SK-N-SH (cell line): ENCODE measurements at regions not wholly inside any gene's neighbourhood (a gene's known extent, or its start where the extent isn't known, plus 50 kb on each side); places are given as distances from the start of the nearest gene placed in this dataset.

ENCODE experiments used
- CTCF ChIA-PET: fragments of 300-600, 350-600 bp; formaldehyde crosslinking; extraction: SDS; loops from one replicate; lab custom pipeline; 2021; lab: Yijun Ruan, JAX
- POLR2A ChIA-PET: fragments of 350-600 bp; sonication (Branson Sonifier 250); formaldehyde crosslinking; extraction: SDS; loops from one replicate; lab custom pipeline; 2020; ENCODE audit warnings: antibody characterized with exemption, inconsistent platforms; lab: Yijun Ruan, JAX
- DNase-seq: peaks from one replicate; pipeline ENCODE4 v3.0.0; 2012
- H2AFZ ChIP-seq: fragments of 200-600 bp; sonication (generic); 2 replicates; pipeline ENCODE4 v1.8.1; 2016; ENCODE audit warnings: antibody characterized with exemption, mild to moderate bottlenecking, low read depth
- H3F3A ChIP-seq: fragments of 200-600 bp; sonication (generic); replicated peaks from 2 replicates; pipeline ENCODE3; 2016; ENCODE audit warnings: antibody characterized with exemption, mild to moderate bottlenecking; ENCODE audit not compliant: insufficient read depth
- H3K27ac ChIP-seq, 2 experiments: fragments of 200-500 bp in 1 of 2; fragments of 200-600 bp in 1 of 2; sonication (Bioruptor generic) in 1 of 2; sonication (generic), shearing (Covaris generic) in 1 of 2; 2 replicates each; pipeline versions ENCODE4 v1.5.1 to v1.6.1; 2014 to 2016; ENCODE audit warnings: low read depth in 2 of 2, inconsistent platforms in 1 of 2, low read length in 1 of 2, mild to moderate bottlenecking in 1 of 2, mixed read lengths in 1 of 2
- H3K27me3 ChIP-seq: fragments of 200-600 bp; sonication (generic), shearing (Covaris generic); 2 replicates; pipeline ENCODE4 v1.6.1; 2016; ENCODE audit warnings: mixed run types; ENCODE audit not compliant: insufficient read depth
- H3K36me3 ChIP-seq, 2 experiments: fragments of 200-500 bp in 1 of 2; fragments of 200-600 bp in 1 of 2; sonication (Bioruptor generic) in 1 of 2; sonication (generic) in 1 of 2; replicated peaks in 1 of 2; 2 replicates each; pipeline versions ENCODE3 to v1.5.1; 2014 to 2016; ENCODE audit warnings: low read length in 1 of 2, mild to moderate bottlenecking in 1 of 2; ENCODE audit not compliant: insufficient read depth in 2 of 2, control insufficient read depth in 1 of 2
- H3K4me1 ChIP-seq, 2 experiments: fragments of 200-500 bp in 1 of 2; fragments of 200-600 bp in 1 of 2; sonication (Bioruptor generic) in 1 of 2; sonication (generic), shearing (Covaris generic) in 1 of 2; 2 replicates each; pipeline versions ENCODE4 v1.5.1 to v1.6.1; 2014 to 2016; ENCODE audit warnings: low read depth in 1 of 2, low read length in 1 of 2, mixed run types in 1 of 2; ENCODE audit not compliant: insufficient read depth in 2 of 2, control insufficient read depth in 1 of 2
- H3K4me2 ChIP-seq: fragments of 200-600 bp; sonication (generic), shearing (Covaris generic); 2 replicates; pipeline ENCODE4 v1.6.1; 2017; ENCODE audit warnings: mixed run types
- H3K4me3 ChIP-seq, 2 experiments: fragments of 200-500 bp in 1 of 2; fragments of 200-600 bp in 1 of 2; sonication (Bioruptor generic) in 1 of 2; sonication (generic), shearing (Covaris generic) in 1 of 2; 2 replicates each; pipeline versions ENCODE4 v1.5.1 to v1.8.1; 2014 to 2016; ENCODE audit warnings: low read depth in 2 of 2, inconsistent platforms in 1 of 2, low read length in 1 of 2, mild to moderate bottlenecking in 1 of 2, mixed read lengths in 1 of 2, moderate library complexity in 1 of 2
- H3K79me2 ChIP-seq: fragments of 200-600 bp; sonication (generic); 2 replicates; pipeline ENCODE4 v1.8.1; 2017; ENCODE audit warnings: mild to moderate bottlenecking; ENCODE audit not compliant: insufficient read depth
- H3K9ac ChIP-seq: fragments of 200-600 bp; sonication (generic); 2 replicates; pipeline ENCODE4 v1.6.1; 2017; ENCODE audit warnings: mixed run types
- H3K9me2 ChIP-seq: fragments of 200-600 bp; sonication (generic); 2 replicates; pipeline ENCODE4 v1.6.1; 2017; ENCODE audit warnings: mixed run types
- H3K9me3 ChIP-seq: fragments of 200-600 bp; sonication (generic); 2 replicates; pipeline ENCODE4 v1.6.1; 2017; ENCODE audit warnings: mixed run types, mild to moderate bottlenecking, moderate library complexity
- H4K20me1 ChIP-seq: fragments of 200-600 bp; sonication (generic); 2 replicates; pipeline ENCODE4 v1.6.1; 2017; ENCODE audit warnings: mild to moderate bottlenecking, mixed run types; ENCODE audit not compliant: insufficient read depth
- FOXJ3 ChIP-seq: sonication (generic); formaldehyde crosslinking; IDR thresholded peaks from 2 replicates; pipeline ENCODE4 v1.5.1; 2020; ENCODE audit warnings: mild to moderate bottlenecking, missing genetic modification reagents
- GATA2 ChIP-seq: sonication (generic); formaldehyde crosslinking; IDR thresholded peaks from 2 replicates; pipeline ENCODE4 v1.5.0; 2020; ENCODE audit warnings: mild to moderate bottlenecking, missing genetic modification reagents
- JUND ChIP-seq: IDR thresholded peaks from 2 replicates; pipeline ENCODE4 v1.4.0; 2012
- NFIC ChIP-seq: IDR thresholded peaks from 2 replicates; pipeline ENCODE4 v1.4.0; 2012; ENCODE audit warnings: borderline replicate concordance
- POLR2AphosphoS5 ChIP-seq: IDR thresholded peaks from 2 replicates; pipeline ENCODE4 v1.6.1; 2012; ENCODE audit warnings: low read depth, low read length
- RAD21 ChIP-seq: IDR thresholded peaks from 2 replicates; pipeline ENCODE4 v1.6.1; 2012; ENCODE audit warnings: mild to moderate bottlenecking, low read length
- RCOR1 ChIP-seq: fragments of 150-350 bp; IDR thresholded peaks from 2 replicates; pipeline ENCODE4 v1.6.1; 2017; ENCODE audit warnings: antibody characterized with exemption, low read length
- RFX5 ChIP-seq: IDR thresholded peaks from 2 replicates; pipeline ENCODE4 v1.6.1; 2012; ENCODE audit warnings: mild to moderate bottlenecking, improper control_type of control experiment, low read length
- SIN3A ChIP-seq: IDR thresholded peaks from 2 replicates; pipeline ENCODE4 v1.6.1; 2012; ENCODE audit warnings: low read depth, mild to moderate bottlenecking, low read length, moderate library complexity, borderline replicate concordance
- SMC3 ChIP-seq: IDR thresholded peaks from 2 replicates; pipeline ENCODE4 v1.6.1; 2012; ENCODE audit warnings: low read depth, low read length, improper control_type of control experiment
- TCF12 ChIP-seq: IDR thresholded peaks from 2 replicates; pipeline ENCODE4 v1.4.0; 2012
- TEAD4 ChIP-seq: IDR thresholded peaks from 2 replicates; pipeline ENCODE4 v1.4.0; 2012; ENCODE audit warnings: mild to moderate bottlenecking, borderline replicate concordance; ENCODE audit not compliant: insufficient read depth
- YY1 ChIP-seq: IDR thresholded peaks from 2 replicates; pipeline ENCODE4 v1.4.0; 2012; ENCODE audit warnings: low read depth, mild to moderate bottlenecking
- WGBS: methylation state at CpG from one replicate; pipeline ENCODE4 v1.1.6; 2017; ENCODE audit warnings: low lambda C conversion rate; 5-methylcytosine and 5-hydroxymethylcytosine counted together
- TF ChIP-seq, protein P1 (sequence below): IDR thresholded peaks from 2 replicates; pipeline ENCODE4 v1.4.0; 2012; ENCODE audit warnings: low read depth, borderline replicate concordance
- TF ChIP-seq, protein P2 (sequence below): fragments of 150-350 bp; IDR thresholded peaks from 2 replicates; pipeline ENCODE4 v1.6.1; 2017; ENCODE audit warnings: antibody characterized with exemption, low read length, low read depth, borderline replicate concordance
- TF ChIP-seq, protein P3 (sequence below): fragments of 150-350 bp; IDR thresholded peaks from 2 replicates; pipeline ENCODE4 v1.6.1; 2016; ENCODE audit warnings: mild to moderate bottlenecking, low read depth, low read length
- TF ChIP-seq, protein P4 (sequence below): IDR thresholded peaks from 2 replicates; pipeline ENCODE4 v1.6.1; 2012; ENCODE audit warnings: mild to moderate bottlenecking, low read depth, low read length, moderate library complexity
- TF ChIP-seq, protein P5 (sequence below): IDR thresholded peaks from 2 replicates; pipeline ENCODE4 v1.4.0; 2012; ENCODE audit warnings: low read depth, borderline replicate concordance

DNA sequence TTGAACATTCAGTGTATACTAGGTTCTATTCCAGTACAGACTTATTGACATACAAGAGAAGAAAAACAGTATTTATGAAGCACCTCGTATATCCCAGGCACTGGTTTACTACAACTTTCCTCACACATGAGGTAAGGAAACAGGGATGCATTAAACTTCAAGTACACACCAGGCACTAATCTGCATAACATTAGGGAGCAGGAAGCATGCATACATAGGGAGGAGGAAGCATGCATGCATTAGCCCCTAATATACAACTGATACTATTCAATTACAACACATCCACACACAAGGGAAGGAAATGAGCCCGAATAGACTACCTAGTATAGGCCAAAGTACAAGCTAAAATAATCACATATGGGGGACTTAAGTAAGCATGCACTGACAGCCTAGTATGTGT is 525.3 kb downstream of the SUCLG1 start:
- Histone ChIP-seq H3K4me2 (no peak overlapping the region), H3F3A (no peaks in the 10 kb centered on the region), H3K27ac (no peak overlapping the region), H3K4me1 (no peaks in the 10 kb centered on the region), H4K20me1 (no peaks in the 10 kb centered on the region), H2AFZ (no peak overlapping the region), H3K36me3 (no peaks in the 10 kb centered on the region), H3K9ac (no peak overlapping the region), H3K9me3 (no peaks in the 10 kb centered on the region), H3K9me2 (no peaks in the 10 kb centered on the region), H3K27me3 (no peaks in the 10 kb centered on the region), H3K4me3 (no peak overlapping the region), H3K79me2 (no peaks in the 10 kb centered on the region)
- TF ChIP-seq, protein P1, sequence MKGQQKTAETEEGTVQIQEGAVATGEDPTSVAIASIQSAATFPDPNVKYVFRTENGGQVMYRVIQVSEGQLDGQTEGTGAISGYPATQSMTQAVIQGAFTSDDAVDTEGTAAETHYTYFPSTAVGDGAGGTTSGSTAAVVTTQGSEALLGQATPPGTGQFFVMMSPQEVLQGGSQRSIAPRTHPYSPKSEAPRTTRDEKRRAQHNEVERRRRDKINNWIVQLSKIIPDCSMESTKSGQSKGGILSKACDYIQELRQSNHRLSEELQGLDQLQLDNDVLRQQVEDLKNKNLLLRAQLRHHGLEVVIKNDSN: no peak
- TF ChIP-seq JUND (no peak), SMC3 (no peak), FOXJ3 (CRISPR knock-in tag) (no peak), POLR2AphosphoS5 (no peak), TEAD4 (no peak), RFX5 (no peak), YY1 (no peak), NFIC (no peak), RCOR1 (no peak), GATA2 (CRISPR knock-in tag) (no peak), RAD21 (no peak), SIN3A (no peak), TCF12 (no peak)
- TF ChIP-seq, protein P2, sequence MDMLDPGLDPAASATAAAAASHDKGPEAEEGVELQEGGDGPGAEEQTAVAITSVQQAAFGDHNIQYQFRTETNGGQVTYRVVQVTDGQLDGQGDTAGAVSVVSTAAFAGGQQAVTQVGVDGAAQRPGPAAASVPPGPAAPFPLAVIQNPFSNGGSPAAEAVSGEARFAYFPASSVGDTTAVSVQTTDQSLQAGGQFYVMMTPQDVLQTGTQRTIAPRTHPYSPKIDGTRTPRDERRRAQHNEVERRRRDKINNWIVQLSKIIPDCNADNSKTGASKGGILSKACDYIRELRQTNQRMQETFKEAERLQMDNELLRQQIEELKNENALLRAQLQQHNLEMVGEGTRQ: no peak
- TF ChIP-seq, protein P3, sequence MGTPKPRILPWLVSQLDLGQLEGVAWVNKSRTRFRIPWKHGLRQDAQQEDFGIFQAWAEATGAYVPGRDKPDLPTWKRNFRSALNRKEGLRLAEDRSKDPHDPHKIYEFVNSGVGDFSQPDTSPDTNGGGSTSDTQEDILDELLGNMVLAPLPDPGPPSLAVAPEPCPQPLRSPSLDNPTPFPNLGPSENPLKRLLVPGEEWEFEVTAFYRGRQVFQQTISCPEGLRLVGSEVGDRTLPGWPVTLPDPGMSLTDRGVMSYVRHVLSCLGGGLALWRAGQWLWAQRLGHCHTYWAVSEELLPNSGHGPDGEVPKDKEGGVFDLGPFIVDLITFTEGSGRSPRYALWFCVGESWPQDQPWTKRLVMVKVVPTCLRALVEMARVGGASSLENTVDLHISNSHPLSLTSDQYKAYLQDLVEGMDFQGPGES: no peak
- TF ChIP-seq, protein P4, sequence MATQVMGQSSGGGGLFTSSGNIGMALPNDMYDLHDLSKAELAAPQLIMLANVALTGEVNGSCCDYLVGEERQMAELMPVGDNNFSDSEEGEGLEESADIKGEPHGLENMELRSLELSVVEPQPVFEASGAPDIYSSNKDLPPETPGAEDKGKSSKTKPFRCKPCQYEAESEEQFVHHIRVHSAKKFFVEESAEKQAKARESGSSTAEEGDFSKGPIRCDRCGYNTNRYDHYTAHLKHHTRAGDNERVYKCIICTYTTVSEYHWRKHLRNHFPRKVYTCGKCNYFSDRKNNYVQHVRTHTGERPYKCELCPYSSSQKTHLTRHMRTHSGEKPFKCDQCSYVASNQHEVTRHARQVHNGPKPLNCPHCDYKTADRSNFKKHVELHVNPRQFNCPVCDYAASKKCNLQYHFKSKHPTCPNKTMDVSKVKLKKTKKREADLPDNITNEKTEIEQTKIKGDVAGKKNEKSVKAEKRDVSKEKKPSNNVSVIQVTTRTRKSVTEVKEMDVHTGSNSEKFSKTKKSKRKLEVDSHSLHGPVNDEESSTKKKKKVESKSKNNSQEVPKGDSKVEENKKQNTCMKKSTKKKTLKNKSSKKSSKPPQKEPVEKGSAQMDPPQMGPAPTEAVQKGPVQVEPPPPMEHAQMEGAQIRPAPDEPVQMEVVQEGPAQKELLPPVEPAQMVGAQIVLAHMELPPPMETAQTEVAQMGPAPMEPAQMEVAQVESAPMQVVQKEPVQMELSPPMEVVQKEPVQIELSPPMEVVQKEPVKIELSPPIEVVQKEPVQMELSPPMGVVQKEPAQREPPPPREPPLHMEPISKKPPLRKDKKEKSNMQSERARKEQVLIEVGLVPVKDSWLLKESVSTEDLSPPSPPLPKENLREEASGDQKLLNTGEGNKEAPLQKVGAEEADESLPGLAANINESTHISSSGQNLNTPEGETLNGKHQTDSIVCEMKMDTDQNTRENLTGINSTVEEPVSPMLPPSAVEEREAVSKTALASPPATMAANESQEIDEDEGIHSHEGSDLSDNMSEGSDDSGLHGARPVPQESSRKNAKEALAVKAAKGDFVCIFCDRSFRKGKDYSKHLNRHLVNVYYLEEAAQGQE: no peak
- TF ChIP-seq, protein P5, sequence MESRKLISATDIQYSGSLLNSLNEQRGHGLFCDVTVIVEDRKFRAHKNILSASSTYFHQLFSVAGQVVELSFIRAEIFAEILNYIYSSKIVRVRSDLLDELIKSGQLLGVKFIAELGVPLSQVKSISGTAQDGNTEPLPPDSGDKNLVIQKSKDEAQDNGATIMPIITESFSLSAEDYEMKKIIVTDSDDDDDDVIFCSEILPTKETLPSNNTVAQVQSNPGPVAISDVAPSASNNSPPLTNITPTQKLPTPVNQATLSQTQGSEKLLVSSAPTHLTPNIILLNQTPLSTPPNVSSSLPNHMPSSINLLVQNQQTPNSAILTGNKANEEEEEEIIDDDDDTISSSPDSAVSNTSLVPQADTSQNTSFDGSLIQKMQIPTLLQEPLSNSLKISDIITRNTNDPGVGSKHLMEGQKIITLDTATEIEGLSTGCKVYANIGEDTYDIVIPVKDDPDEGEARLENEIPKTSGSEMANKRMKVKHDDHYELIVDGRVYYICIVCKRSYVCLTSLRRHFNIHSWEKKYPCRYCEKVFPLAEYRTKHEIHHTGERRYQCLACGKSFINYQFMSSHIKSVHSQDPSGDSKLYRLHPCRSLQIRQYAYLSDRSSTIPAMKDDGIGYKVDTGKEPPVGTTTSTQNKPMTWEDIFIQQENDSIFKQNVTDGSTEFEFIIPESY: no peak
- WGBS: 0% methylated on average over 2 of the region's 2 CpGs
- no peak for DNase-seq
- ChIA-PET CTCF (no interaction called here), POLR2A (no interaction called here)
